GM23338 (cell line): ENCODE measurements at regions not wholly inside any gene's neighbourhood (a gene's known extent, or its start where the extent isn't known, plus 50 kb on each side); places are given as distances from the start of the nearest gene placed in this dataset.

ENCODE experiments used
- ATAC-seq: fragments of 200-7000 bp; cut with Tn5 transposase; 3 replicates; pipeline ENCODE4 v1.9.1; 2020
- DNase-seq: peaks from one replicate; pipeline ENCODE4 v3.0.0-alpha.2; 2015; ENCODE audit warnings: low spot score
- H2AFZ ChIP-seq: fragments of 200-600 bp; sonication (generic); 2 replicates; pipeline ENCODE4 v1.8.0; 2016; ENCODE audit warnings: antibody characterized with exemption, mild to moderate bottlenecking, moderate library complexity
- H3F3A ChIP-seq: fragments of 200-600 bp; sonication (generic); replicated peaks from 2 replicates; pipeline ENCODE4 v1.8.0; 2017; ENCODE audit warnings: antibody characterized with exemption, mixed run types, low read depth
- H3K27ac ChIP-seq: fragments of 200-600 bp; sonication (generic); 2 replicates; pipeline ENCODE4 v1.6.1; 2016; ENCODE audit warnings: low read depth
- H3K27me3 ChIP-seq: fragments of 200-600 bp; sonication (generic); 2 replicates; pipeline ENCODE4 v1.8.0; 2016; ENCODE audit warnings: mild to moderate bottlenecking, mixed run types, moderate library complexity; ENCODE audit not compliant: insufficient read depth
- H3K36me3 ChIP-seq: fragments of 200-600 bp; sonication (generic); 2 replicates; pipeline ENCODE4 v1.8.0; 2016; ENCODE audit warnings: mild to moderate bottlenecking; ENCODE audit not compliant: insufficient read depth
- H3K4me1 ChIP-seq: fragments of 200-600 bp; sonication (generic); 2 replicates; pipeline ENCODE4 v1.8.0; 2016; ENCODE audit warnings: mild to moderate bottlenecking, moderate library complexity; ENCODE audit not compliant: insufficient read depth
- H3K4me2 ChIP-seq: fragments of 200-600 bp; sonication (generic); 2 replicates; pipeline ENCODE4 v1.7.1; 2017; ENCODE audit warnings: mixed run types
- H3K4me3 ChIP-seq: fragments of 200-600 bp; sonication (generic); 2 replicates; pipeline ENCODE4 v1.6.1; 2016; ENCODE audit warnings: mixed run types
- H3K79me2 ChIP-seq: fragments of 200-600 bp; sonication (generic); replicated peaks from 2 replicates; pipeline ENCODE4 v1.8.0; 2017; ENCODE audit warnings: mild to moderate bottlenecking; ENCODE audit not compliant: insufficient read depth
- H3K9me2 ChIP-seq: fragments of 200-600 bp; sonication (generic); 2 replicates; pipeline ENCODE4 v1.8.0; 2017; ENCODE audit not compliant: insufficient read depth
- H4K20me1 ChIP-seq: fragments of 200-600 bp; sonication (generic); replicated peaks from 2 replicates; pipeline ENCODE4 v1.8.0; 2017; ENCODE audit warnings: mild to moderate bottlenecking; ENCODE audit not compliant: insufficient read depth
- H3K27ac Mint-ChIP-seq: 2 replicates; pipeline ENCODE4 v1.8.0; 2020; ENCODE audit warnings: inconsistent platforms, mild to moderate bottlenecking, moderate library complexity, mixed read lengths
- H3K27me3 Mint-ChIP-seq: 3 replicates; pipeline ENCODE4 v1.8.0; 2022; ENCODE audit warnings: low read depth, mild to moderate bottlenecking, moderate library complexity, mixed read lengths, inconsistent platforms; ENCODE audit not compliant: insufficient read depth, poor library complexity
- H3K36me3 Mint-ChIP-seq: 3 replicates; pipeline ENCODE4 v1.8.0; 2021; ENCODE audit warnings: low read depth, mild to moderate bottlenecking, inconsistent platforms, moderate library complexity, mixed read lengths
- H3K4me1 Mint-ChIP-seq: 3 replicates; pipeline ENCODE4 v1.8.0; 2020; ENCODE audit warnings: mild to moderate bottlenecking, inconsistent platforms, mixed read lengths
- H3K4me3 Mint-ChIP-seq: 3 replicates; pipeline ENCODE4 v1.8.0; 2021; ENCODE audit warnings: moderate library complexity, mild to moderate bottlenecking, inconsistent platforms, mixed read lengths
- H3K9me3 Mint-ChIP-seq: 3 replicates; pipeline ENCODE4 v1.8.0; 2020; ENCODE audit warnings: moderate library complexity, mild to moderate bottlenecking, inconsistent platforms, mixed read lengths
- CREB1 ChIP-seq: fragments of 250-450 bp; sonication (Bioruptor Pico); IDR thresholded peaks from 2 replicates; pipeline ENCODE4 v1.5.0; 2020; ENCODE audit warnings: low read depth, mild to moderate bottlenecking, moderate library complexity
- ETS1 ChIP-seq: IDR thresholded peaks from 2 replicates; pipeline ENCODE4 v1.6.1; 2016; ENCODE audit warnings: antibody characterized with exemption
- EZH2 ChIP-seq: fragments of 200-600 bp; sonication (generic); IDR thresholded peaks from one replicate; pipeline ENCODE4 v1.8.0; 2017; ENCODE audit warnings: antibody characterized with exemption, mild to moderate bottlenecking, low read depth; ENCODE audit not compliant: unreplicated experiment
- EZH2phosphoT487 ChIP-seq: fragments of 200-600 bp; sonication (generic); IDR thresholded peaks from one replicate; pipeline ENCODE4 v1.8.1; 2018; ENCODE audit warnings: antibody characterized with exemption; ENCODE audit not compliant: unreplicated experiment
- NANOG ChIP-seq: IDR thresholded peaks from 2 replicates; pipeline ENCODE4 v1.6.1; 2016; ENCODE audit warnings: antibody characterized with exemption, borderline replicate concordance
- POLR2AphosphoS5 ChIP-seq: IDR thresholded peaks from 2 replicates; pipeline ENCODE4 v1.6.1; 2016; ENCODE audit warnings: antibody characterized with exemption, low read depth
- STAT1 ChIP-seq: IDR thresholded peaks from one replicate; pipeline ENCODE4 v1.6.1; 2016; ENCODE audit warnings: antibody characterized with exemption; ENCODE audit not compliant: unreplicated experiment
- ZNF114 ChIP-seq: fragments of 250-450 bp; sonication (Bioruptor Pico); IDR thresholded peaks from 2 replicates; pipeline ENCODE4 v1.5.0; 2020; ENCODE audit warnings: mild to moderate bottlenecking, moderate library complexity
- ZNF331 ChIP-seq: fragments of 250-450 bp; sonication (Bioruptor Pico); IDR thresholded peaks from 2 replicates; pipeline ENCODE4 v1.5.0; 2020; ENCODE audit warnings: low read depth, mild to moderate bottlenecking, moderate library complexity
- TF ChIP-seq, protein P1 (sequence below), 2 experiments: fragments of 200-600 bp in 1 of 2; sonication (generic) in 1 of 2; conservative IDR thresholded peaks; 2 replicates each; pipeline versions ENCODE4 v1.5.1 to v1.6.1; 2016 to 2017; ENCODE audit warnings: antibody characterized with exemption in 2 of 2, low read depth in 2 of 2, mild to moderate bottlenecking in 2 of 2, moderate library complexity in 1 of 2
- TF ChIP-seq, protein P2 (sequence below): fragments of 250-450 bp; sonication (Bioruptor Pico); IDR thresholded peaks from 2 replicates; pipeline ENCODE4 v1.5.0; 2020; ENCODE audit warnings: mild to moderate bottlenecking, moderate library complexity
- TF ChIP-seq, protein P3 (sequence below): IDR thresholded peaks from one replicate; pipeline ENCODE4 v1.6.1; 2018; ENCODE audit warnings: antibody characterized with exemption; ENCODE audit not compliant: unreplicated experiment

DNA sequence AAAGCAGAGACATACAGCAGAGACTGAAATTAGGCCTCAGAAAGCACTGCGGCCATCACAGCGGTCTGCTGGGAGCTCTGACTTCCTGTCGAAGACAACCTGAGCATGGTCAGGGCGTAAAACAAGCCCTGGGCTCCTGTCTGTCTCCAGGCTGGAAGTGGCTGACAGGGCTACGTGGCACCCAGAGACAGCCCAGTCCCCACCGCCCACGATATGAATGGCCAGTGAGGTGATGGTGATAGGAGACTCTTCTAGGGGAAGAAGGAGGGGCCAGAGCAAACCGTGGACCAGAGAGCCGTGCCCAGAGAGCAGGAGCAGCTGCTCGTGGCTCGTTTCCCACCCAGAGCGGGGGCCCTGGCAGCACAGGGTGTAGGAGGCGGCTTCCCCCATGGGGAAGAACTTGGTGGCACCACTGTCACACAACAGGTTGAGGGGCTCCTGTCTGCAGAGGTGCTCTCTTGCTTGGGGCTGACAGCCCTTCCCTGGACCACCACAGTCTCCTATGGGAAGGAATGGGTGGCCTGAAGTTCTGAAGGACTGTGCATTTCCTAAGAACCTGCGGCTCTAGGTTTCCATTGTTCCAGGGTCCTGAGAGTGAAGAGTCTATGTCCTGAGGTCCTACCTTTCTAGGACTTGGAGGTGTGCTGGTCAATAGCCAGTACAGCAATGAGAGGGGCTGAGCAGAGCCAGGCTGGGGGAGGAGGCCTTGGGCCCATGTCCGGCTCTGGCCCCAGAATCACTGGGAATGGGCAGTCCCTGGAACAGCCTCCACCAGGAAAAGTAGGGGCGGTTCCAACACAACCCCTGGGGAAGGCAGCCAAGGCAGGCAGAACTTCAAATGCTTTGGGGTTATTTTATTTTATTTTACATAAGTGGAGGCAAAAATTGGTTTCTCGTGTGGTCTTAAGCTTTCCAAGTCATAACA, 56.4 kb downstream of the BARX1 start:
- H3K36me3 Mint-ChIP-seq = no peaks in the 10 kb centered on the region; the same call in 2 of the 3 replicates
- no peaks in the 10 kb centered on the region for H3F3A ChIP-seq
- H3K27ac Mint-ChIP-seq = no peak overlapping the region
- H3K4me2 ChIP-seq = no peak overlapping the region
- no peak overlapping the region for H3K4me3 Mint-ChIP-seq
- no peaks in the 10 kb centered on the region for H3K36me3 ChIP-seq
- H3K9me2 ChIP-seq = no peaks in the 10 kb centered on the region
- H3K4me1 Mint-ChIP-seq = no peaks in the 10 kb centered on the region
- H3K27ac ChIP-seq = no peak overlapping the region
- no peak overlapping the region for H2AFZ ChIP-seq
- no peaks in the 10 kb centered on the region for H4K20me1 ChIP-seq
- no peaks in the 10 kb centered on the region for H3K79me2 ChIP-seq
- DNase-seq (no peak), ATAC-seq (no peak)
- H3K4me1 ChIP-seq = no peaks in the 10 kb centered on the region
- H3K27me3 Mint-ChIP-seq = peaks cover 11% of the 10 kb centered on the region
- H3K4me3 ChIP-seq = no peak overlapping the region
- no peaks in the 10 kb centered on the region for H3K27me3 ChIP-seq
- TF ChIP-seq EZH2phosphoT487 = no peak
- TF ChIP-seq EZH2 = no peak
- TF ChIP-seq ZNF114 = no peak
- TF ChIP-seq, protein P1, sequence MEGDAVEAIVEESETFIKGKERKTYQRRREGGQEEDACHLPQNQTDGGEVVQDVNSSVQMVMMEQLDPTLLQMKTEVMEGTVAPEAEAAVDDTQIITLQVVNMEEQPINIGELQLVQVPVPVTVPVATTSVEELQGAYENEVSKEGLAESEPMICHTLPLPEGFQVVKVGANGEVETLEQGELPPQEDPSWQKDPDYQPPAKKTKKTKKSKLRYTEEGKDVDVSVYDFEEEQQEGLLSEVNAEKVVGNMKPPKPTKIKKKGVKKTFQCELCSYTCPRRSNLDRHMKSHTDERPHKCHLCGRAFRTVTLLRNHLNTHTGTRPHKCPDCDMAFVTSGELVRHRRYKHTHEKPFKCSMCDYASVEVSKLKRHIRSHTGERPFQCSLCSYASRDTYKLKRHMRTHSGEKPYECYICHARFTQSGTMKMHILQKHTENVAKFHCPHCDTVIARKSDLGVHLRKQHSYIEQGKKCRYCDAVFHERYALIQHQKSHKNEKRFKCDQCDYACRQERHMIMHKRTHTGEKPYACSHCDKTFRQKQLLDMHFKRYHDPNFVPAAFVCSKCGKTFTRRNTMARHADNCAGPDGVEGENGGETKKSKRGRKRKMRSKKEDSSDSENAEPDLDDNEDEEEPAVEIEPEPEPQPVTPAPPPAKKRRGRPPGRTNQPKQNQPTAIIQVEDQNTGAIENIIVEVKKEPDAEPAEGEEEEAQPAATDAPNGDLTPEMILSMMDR (conservative IDR thresholded peaks at IDR 0.05; ENCODE audit: low read depth in 2 of 2) = no peak
- no peak for TF ChIP-seq POLR2AphosphoS5
- TF ChIP-seq, protein P2, sequence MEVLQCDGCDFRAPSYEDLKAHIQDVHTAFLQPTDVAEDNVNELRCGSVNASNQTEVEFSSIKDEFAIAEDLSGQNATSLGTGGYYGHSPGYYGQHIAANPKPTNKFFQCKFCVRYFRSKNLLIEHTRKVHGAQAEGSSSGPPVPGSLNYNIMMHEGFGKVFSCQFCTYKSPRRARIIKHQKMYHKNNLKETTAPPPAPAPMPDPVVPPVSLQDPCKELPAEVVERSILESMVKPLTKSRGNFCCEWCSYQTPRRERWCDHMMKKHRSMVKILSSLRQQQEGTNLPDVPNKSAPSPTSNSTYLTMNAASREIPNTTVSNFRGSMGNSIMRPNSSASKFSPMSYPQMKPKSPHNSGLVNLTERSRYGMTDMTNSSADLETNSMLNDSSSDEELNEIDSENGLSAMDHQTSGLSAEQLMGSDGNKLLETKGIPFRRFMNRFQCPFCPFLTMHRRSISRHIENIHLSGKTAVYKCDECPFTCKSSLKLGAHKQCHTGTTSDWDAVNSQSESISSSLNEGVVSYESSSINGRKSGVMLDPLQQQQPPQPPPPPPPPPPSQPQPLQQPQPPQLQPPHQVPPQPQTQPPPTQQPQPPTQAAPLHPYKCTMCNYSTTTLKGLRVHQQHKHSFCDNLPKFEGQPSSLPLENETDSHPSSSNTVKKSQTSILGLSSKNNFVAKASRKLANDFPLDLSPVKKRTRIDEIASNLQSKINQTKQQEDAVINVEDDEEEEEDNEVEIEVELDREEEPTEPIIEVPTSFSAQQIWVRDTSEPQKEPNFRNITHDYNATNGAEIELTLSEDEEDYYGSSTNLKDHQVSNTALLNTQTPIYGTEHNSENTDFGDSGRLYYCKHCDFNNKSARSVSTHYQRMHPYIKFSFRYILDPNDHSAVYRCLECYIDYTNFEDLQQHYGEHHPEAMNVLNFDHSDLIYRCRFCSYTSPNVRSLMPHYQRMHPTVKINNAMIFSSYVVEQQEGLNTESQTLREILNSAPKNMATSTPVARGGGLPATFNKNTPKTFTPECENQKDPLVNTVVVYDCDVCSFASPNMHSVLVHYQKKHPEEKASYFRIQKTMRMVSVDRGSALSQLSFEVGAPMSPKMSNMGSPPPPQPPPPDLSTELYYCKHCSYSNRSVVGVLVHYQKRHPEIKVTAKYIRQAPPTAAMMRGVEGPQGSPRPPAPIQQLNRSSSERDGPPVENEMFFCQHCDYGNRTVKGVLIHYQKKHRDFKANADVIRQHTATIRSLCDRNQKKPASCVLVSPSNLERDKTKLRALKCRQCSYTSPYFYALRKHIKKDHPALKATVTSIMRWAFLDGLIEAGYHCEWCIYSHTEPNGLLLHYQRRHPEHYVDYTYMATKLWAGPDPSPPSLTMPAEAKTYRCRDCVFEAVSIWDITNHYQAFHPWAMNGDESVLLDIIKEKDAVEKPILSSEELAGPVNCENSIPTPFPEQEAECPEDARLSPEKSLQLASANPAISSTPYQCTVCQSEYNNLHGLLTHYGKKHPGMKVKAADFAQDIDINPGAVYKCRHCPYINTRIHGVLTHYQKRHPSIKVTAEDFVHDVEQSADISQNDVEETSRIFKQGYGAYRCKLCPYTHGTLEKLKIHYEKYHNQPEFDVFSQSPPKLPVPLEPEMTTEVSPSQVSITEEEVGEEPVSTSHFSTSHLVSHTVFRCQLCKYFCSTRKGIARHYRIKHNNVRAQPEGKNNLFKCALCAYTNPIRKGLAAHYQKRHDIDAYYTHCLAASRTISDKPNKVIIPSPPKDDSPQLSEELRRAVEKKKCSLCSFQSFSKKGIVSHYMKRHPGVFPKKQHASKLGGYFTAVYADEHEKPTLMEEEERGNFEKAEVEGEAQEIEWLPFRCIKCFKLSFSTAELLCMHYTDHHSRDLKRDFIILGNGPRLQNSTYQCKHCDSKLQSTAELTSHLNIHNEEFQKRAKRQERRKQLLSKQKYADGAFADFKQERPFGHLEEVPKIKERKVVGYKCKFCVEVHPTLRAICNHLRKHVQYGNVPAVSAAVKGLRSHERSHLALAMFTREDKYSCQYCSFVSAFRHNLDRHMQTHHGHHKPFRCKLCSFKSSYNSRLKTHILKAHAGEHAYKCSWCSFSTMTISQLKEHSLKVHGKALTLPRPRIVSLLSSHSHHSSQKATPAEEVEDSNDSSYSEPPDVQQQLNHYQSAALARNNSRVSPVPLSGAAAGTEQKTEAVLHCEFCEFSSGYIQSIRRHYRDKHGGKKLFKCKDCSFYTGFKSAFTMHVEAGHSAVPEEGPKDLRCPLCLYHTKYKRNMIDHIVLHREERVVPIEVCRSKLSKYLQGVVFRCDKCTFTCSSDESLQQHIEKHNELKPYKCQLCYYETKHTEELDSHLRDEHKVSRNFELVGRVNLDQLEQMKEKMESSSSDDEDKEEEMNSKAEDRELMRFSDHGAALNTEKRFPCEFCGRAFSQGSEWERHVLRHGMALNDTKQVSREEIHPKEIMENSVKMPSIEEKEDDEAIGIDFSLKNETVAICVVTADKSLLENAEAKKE (CRISPR knock-in tag) = no peak
- no peak for TF ChIP-seq ETS1
- TF ChIP-seq CREB1 (CRISPR knock-in tag) = no peak
- no peak for TF ChIP-seq ZNF331 (CRISPR knock-in tag)
- TF ChIP-seq, protein P3, sequence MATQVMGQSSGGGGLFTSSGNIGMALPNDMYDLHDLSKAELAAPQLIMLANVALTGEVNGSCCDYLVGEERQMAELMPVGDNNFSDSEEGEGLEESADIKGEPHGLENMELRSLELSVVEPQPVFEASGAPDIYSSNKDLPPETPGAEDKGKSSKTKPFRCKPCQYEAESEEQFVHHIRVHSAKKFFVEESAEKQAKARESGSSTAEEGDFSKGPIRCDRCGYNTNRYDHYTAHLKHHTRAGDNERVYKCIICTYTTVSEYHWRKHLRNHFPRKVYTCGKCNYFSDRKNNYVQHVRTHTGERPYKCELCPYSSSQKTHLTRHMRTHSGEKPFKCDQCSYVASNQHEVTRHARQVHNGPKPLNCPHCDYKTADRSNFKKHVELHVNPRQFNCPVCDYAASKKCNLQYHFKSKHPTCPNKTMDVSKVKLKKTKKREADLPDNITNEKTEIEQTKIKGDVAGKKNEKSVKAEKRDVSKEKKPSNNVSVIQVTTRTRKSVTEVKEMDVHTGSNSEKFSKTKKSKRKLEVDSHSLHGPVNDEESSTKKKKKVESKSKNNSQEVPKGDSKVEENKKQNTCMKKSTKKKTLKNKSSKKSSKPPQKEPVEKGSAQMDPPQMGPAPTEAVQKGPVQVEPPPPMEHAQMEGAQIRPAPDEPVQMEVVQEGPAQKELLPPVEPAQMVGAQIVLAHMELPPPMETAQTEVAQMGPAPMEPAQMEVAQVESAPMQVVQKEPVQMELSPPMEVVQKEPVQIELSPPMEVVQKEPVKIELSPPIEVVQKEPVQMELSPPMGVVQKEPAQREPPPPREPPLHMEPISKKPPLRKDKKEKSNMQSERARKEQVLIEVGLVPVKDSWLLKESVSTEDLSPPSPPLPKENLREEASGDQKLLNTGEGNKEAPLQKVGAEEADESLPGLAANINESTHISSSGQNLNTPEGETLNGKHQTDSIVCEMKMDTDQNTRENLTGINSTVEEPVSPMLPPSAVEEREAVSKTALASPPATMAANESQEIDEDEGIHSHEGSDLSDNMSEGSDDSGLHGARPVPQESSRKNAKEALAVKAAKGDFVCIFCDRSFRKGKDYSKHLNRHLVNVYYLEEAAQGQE = no peak
- TF ChIP-seq STAT1 = no peak
- no peak for TF ChIP-seq NANOG
- H3K9me3 Mint-ChIP-seq = peaks cover 11% of the 10 kb centered on the region
